ENCODE measurements at regions not wholly inside any gene's neighbourhood (a gene's known extent, or its start where the extent isn't known, plus 50 kb on each side); places are given as distances from the start of the nearest gene placed in this dataset.

GRCh38 chr4:163638909-163639308, 144.4 kb downstream of the TMA16 start:
- TF ChIP-seq POLR2A (IDR thresholded peaks at IDR 0.05) (no peak), CTCF (IDR thresholded peaks at IDR 0.05) (no peak)
